HG02973 (cell line): ENCODE measurements at regions not wholly inside any gene's neighbourhood (a gene's known extent, or its start where the extent isn't known, plus 50 kb on each side); places are given as distances from the start of the nearest gene placed in this dataset.
"Not testable (repeated sequence)": the region's sequence is repeated elsewhere in the genome, so short reads cannot be mapped to it uniquely, and the experiment has no call there.

Experiments used
- ATAC-seq: cut with Tn5 transposase; IDR thresholded peaks from one replicate; pipeline ENCODE4 v1.9.1; 2021; ENCODE audit warnings: moderate library complexity; ENCODE audit not compliant: unreplicated experiment

DNA sequence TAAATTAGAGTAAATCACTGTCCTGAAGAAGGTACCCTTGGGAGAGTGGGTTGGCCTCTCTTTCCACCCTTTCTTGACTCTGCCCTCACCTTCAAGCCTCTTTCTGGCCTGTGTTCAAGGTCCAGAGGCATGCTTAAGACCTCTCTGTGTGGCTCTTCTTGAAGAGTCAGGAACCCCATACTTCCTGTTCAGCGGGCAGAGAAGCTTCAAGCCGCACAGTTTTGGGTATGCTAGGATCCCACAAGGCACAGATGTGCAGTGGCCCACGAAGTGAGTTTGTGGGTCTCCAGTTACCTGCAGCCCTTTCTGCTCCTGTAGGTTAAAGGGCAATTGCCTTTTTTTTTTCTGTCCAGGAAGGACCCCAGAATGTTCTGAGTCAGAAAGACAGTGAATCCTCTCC lies 113.7 kb downstream of the PPIAL4A start:
- not testable (repeated sequence) for ATAC-seq

DNA sequence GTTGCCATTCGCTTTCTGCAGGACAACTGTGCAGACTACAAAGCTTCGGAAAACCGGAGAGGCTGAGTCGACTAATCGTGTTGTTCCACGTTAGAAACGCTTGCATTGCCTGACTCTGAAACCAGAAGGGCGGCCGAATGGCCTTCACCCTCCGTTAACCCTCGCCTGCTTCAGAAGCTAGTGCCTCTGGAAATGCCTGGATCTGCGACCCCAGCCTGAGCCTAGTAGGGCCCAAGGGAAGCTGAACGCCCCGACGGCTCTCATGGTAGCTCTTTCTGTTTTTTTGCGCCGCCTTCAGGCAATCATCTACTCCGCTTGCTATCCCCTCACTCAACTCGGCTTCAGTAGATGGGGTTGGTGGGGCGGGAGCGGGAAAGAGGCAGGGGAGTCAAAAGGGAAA lies 117.3 kb downstream of the PPIAL4A start:
- ATAC-seq: not testable (repeated sequence)

DNA sequence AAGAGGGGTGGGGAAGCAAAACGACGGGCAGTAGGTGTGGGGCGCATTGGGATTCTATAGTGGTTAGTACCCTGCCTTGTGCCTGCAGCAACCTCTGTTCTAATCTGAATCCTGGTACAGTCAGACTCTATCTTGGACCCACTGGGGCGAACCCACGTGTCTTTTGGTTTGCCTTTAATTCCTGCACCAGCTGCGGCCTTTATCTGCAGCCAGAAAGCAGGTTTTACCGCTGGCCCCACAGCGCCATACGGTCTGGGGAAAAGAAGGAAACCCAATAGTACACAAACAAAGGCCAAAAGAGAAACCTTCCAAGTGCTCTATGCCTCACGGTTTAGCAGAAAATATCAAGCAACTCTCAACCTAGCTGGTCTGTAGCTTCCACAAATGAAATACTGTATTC lies 118.2 kb downstream of the PPIAL4A start:
- ATAC-seq: not testable (repeated sequence)

DNA sequence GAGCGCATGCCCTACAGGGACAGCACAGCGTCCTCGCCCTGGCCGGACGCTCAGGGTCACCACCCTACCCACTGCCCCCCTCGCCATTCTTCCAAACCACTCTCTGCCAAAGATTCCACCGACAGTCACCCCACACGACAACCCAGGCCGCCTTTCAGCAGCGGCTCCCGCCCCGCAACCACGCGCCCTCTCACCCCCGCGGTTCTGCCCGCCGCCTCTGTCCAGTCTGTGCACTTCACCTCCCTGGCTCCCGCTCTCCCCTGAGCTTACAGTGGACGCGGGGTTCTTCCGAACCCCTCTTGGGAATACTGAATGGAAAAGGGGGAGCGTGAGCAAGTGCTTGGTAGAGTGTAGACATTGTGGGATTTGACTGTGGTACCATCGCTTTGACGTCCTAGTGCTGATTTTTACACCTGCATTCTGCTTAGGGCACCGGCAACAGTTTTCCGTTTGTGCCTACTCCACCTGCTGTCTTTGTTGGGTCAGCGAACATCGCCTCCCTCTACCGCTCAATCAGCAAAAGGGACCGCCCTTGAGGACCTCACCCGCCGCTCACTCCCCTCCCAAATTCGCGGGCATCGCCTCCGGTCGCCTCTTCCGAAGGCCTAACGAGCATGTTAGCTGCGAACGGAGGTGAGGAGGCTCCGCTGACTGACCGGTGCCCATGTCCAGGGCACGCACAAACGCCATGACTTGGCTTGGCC lies 119.1 kb downstream of the PPIAL4A start:
- ATAC-seq: not testable (repeated sequence)

DNA sequence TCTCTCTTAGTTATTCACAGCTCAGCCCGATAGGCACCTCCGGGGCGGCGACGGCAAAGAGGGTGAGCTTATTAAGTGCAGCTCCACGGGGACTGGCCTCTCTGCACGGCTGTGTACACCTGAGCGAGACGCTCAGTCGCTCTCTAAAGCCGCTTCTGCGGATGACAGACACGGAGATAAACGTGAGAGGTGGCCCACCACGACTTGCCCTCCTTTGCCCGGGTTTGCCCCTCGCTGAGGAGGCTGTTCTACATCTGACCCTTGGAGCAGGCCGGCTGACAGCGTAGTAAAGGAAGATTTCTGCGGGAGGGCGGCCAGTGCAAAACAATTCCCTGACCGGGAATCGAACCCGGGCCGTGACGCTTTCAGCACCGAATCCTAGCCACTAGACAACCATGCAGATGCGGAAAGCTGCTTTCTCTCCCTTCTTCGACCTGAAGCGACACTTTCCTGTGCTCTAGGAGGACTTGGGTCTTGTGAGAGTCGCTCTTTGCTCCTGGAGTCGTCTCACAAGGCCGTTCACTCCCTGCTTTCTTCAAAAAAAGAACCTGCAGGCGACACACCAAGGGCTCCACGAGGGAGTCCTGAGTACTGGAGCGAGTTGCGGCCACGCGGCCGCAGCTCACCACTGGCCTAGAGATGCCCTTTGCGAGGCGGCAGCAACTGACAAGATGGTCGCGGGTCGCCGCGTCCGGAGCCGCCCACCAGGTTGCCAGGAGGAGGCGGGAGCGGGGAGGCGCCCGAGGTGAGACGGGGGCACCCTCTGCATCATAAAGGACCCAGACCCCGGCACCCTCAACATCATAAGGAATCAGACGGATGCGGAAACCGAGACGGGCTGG lies 119.9 kb downstream of the PPIAL4A start:
- ATAC-seq: not testable (repeated sequence)

DNA sequence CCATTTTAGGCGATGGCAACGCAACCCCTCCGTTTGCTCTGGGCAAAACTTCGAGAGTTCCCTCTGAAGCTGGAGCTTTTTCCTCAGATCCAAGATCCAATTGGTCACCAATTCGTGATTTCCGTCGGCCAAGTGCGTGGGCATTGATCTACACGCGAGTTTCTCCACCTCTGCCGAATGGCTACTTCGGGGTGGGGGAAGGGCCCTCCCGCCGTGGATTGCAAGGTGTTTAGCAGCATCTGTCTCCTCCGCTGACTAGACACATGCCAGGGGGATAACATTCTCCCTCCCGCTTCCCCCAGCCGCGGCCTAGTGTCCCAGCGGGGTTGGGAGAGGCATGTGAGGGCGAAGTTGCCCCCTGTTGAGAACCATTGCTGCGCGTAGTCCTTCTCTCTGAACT lies 120.6 kb downstream of the PPIAL4A start:
- not testable (repeated sequence) for ATAC-seq

DNA sequence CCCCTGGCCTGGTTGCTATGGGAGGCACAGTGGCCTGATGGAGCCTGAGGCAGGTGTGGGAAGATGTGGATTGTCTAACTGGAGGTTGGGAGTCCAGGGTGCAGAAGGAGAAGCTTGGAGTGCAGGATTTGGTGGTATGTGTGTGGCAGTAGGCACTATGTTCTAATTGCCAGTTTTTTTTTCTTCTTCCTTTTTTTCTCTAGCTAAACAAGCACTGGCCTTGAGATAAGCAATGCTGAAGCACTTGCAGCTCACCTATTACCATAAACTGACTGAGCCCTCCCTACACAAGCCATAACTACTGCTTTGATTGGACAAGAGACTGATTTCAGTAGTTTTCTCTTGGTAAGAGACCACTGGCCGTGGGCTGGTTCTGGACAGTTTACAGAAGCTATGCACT lies 123.6 kb downstream of the PPIAL4A start:
- not testable (repeated sequence) for ATAC-seq

DNA sequence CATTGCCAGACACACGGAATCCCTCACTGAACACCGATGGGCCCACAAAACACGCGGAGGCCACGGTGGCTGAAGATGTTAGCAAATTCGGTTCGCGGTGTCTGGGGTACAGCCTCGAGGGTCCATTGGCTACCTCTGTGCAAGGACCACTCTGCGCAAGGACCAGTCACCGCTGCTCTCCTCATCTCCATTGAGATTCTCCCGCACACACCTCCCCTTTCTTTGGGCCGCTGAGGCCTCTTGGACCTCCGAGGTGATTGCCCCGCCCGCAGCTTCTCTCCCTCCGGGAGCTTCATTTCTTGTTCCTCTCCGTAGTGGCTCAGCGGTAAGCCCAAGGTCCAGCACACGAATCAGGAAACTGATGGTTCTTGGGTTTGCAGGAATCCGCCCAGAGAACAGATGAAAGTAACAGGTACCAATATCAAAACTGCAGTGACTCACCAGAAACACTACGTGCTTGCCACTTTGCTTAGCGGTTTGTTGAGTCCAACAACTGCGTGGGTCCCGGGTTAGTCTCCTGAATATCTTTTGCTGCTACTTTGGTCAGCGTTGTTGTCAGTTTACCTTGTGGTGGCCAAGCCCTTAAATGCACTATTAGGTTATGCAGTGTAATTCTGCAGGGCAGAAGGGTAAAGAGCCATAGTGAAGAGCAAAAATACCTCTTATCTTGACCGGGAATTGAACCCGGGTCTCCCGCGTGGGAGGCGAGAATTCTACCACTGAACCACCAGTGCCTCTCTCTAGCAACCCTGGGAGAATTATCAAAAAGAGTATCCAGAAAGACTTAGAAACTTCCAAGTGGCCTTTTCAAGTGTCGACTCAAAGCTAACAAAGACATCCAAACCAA lies 126.8 kb downstream of the PPIAL4A start:
- ATAC-seq: peak; percentile 62

DNA sequence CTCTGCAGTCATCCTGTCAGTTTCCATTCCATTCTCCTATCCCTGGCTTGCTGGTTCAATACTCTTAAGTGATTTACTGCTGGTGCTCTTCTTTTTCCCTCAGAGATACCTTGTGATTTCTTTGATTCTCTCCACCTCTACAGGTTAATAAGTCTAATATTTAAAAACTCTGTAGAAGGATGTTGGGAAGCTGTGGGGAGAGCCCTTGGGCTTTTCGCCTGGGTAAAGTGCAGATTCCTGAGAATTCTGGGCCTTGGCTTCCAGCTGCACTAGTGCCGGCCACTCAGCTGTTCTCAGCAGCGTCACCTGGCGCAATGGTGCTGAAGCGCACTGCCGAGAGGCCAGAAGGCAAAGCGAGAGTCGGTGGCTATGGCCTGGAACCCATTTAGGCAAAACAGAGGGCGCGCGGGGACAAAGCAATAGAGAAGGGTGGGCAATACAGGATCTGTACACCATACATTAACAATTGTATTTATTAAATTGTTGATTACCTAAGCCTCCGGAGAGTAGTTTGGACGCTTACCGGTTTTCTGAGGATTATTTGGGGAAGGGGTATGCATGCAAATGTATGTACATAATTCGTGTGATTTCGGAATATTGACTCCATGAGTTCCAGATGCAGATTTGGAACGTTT lies 130.3 kb downstream of the PPIAL4A start:
- not testable (repeated sequence) for ATAC-seq

DNA sequence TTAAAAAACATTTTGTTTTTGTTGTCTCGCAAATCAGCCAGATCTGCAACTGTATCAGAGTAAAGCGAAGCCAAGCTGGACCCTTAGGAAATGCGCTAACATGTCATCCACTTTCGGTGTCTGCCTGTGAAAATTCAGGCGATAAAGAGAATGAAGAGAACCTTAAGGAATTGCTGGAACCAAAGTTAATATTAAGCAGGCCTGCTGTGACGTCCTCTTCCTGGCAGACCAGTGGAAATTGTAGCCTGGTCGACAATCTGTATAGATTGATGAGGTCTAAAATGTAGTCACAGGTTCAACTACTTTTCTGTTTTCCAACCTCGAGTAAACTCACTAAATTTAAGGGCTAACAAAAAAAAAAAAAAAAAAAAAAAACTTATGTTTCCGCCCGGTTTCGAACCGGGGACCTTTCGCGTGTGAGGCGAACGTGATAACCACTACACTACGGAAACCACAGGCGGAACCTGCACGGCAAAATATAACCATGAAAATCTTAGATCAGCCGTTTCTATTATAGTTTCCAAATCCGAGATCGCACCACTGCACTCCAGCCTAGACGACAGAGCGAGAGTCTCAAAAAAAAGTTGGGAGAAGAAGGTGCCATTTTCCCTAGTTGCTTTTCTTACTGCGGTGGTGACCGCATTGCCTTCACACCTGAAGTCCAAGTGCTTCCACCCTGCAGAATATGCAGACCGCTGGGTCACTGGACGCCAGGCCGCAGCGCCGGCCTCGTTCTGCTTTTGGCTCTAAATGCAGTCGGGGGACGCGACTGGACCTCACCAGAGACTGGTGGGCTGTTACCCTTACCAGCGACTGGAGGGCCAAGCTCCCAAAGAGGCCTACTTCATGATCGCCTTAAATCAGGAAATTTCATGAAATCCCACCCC lies 131.0 kb downstream of the PPIAL4A start:
- ATAC-seq: not testable (repeated sequence)

DNA sequence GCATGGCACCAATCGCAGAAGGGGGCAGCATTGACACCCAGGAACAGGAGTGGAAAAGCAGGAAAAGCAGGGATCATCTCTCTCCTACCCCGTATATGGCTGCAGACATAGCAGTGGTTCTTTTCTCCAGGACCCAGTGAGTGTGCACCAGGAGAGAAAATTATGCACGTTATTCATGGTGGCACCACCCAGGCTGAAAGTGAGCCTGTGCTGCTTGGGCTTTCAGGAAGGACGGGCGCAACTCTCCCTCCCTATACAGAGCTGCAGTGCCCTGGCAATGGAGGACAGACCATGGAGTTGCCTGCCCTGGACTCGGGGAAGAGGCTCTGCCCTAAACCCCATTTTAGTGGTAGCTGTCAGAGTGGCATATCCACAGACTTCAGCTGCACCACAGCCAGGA lies 132.1 kb downstream of the PPIAL4A start:
- ATAC-seq: not testable (repeated sequence)

DNA sequence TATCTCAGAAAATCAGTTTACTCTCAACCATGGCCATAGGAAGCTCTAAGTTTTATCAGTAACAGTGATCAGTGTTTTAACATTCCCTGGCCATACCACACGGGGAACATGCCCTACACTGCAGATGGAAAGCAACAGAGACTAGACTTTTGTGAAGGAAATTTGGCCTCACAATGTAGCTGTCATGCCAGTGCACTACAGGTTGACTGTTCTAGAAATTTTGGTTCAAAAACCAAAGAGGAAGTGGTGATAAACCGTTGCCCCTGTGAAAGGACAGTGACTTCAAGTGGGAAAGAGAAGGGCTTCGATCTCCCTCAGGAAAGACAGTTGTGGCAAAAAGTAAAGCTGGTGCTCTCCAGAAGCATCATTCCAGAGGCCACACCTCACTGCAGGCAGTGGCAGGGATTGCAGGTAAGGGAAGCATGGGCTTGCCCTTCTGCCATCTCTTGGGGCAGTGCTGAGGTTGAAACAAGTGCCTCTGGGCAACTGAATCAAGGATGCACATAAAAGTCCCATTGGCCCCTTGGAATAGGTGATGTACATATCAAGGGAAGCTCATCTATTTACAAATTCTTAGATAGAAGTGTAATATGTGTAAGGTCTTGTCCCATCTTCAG lies 143.4 kb downstream of the PPIAL4A start:
- ATAC-seq: not testable (repeated sequence)

DNA sequence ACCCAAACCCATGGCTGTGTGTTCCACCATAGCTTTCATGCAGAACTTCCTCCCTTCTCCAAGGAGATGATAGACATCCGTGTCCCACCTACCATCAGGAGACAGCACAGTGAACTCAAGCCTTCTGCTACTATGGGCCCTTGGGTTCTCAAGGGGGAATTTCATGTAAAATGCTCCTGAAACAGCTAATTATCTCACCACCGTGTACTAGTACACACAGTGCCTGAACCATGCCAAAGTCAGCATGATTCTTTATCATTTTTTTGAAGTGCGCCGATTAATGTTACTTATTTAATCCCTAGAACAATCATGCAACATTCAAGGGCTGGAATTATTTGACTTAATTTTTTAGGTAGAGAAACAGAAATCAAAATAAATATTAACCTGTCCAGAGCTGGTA lies 147.2 kb downstream of the PPIAL4A start:
- ATAC-seq: not testable (repeated sequence)

DNA sequence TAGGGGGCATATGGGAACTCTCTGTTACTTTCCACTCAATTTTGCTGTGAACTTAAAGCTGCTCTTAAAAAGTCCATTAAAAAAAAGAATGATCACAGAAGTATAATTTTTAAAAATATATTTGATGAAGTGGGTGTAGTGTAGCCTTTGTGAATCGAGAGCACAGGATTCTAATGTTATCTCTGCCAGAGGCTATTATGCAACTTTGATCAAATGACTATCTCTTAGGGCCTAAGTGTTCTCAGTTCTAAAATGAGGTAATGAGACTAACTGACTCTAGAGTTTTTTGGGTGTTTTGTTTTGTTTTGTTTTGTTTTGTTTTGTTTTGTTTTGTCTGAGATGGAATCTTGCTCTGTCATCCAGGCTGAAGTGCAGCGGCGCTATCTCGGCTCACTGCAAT lies 143.2 kb downstream of the FAM72B start:
- not testable (repeated sequence) for ATAC-seq

DNA sequence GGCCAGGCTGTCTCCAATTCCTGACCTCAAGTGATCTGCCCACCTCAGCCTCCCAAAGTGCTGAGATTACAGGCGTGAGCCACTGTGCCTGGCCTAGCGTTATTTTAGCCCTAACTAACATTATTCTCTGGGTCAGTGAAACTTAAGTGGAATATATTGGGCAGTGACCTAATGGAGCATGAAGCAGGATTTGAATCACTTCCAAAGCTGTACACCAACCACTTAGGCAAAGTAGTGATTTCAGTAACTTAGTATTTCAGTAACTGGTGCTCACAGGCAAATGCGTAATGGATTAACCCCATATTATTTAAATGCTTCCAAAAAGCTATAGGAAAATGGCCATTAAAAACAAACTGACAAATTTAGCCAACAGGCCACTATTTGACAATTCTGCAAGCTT lies 142.6 kb downstream of the FAM72B start:
- not testable (repeated sequence) for ATAC-seq

DNA sequence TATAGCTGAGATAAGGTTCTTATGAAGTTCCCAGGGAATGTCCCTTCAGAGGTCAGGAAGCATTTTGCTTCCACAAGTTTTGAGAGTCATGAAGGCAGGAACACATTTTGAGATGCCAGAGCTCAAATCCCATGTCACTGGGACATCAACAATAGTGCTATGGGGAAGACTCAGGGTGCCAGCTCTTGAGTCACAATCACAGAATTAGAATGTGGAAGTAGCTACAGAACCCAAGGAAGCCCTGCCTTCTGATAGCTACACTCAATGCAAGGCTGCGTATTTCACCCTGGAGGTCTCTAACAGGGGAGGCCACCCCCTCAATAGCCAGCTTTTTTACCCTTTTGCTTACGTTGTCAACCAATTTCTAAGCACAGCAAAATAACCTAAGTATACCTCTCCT lies 141.3 kb downstream of the FAM72B start:
- ATAC-seq: not testable (repeated sequence)

DNA sequence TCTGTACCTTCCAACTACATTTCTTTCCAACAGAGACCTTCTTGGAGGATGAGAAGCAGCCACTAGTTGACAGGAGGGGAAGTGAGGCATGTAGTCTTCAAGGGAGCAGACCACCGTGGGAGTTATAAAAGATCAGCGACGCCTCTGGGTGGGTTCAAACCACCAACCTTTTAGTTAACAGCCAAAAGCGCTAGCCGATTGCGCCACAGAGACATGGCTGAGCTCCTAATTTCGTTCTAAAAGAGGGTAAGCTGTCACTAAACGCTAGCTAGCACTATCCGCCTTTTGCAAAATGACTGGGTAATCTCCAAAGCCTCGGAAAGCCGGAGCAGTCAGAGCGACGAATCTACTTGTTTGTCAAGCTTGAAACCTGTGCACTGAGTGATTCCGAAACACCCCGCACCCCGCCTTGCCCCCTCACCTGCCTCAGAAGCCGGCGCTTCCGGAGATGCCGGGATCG lies 135.8 kb downstream of the FAM72B start:
- ATAC-seq: not testable (repeated sequence)

DNA sequence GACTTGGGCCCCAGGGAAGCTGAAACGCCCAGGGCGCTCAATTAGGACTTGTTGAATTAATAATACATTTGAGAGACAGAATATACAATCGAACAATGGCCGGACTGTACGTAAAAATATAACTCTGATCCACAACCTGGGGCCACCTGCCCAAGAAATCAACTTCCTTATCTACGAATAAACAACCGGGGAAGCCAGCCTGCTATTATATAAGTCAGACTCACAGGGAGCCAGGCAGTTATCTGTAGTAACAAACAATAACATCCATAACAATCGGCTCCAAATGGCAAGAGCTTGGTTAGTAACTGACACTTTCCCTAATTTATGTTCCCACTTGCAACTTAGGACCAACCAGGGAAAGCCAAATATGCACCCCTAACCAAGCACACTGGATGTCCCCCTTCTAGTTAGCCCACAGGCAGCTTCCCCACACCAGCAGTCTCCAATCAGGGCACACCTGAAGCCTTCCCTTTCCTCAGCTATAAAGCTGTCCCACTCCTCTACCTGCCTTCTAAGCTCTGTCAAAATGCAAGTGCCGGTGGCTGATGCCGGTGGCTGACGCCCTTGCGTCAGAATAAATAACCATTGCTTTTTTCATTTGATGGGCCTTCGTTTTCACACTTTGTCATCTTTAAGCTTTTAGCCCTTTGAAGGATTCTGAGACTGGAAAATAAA lies 135.2 kb downstream of the FAM72B start:
- not testable (repeated sequence) for ATAC-seq

DNA sequence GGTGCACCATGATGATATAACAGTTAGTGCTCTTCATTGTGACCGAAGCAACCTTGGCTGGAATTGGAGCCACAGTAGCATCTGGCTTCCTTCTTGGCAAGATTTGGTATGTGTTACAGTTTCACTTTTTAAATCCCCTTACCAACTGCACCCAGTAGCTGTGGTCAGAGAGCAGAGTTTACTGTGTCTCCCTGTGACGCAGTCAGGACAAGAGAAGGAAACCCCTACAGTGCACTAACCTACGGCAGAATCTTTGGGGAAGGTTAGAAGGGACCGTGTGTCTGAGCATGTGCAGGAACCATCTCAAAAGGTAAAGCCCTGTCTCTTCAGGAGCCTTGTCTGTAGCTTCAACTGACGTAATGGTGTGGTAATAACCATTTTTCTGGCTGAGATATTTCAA lies 134.0 kb downstream of the FAM72B start:
- not testable (repeated sequence) for ATAC-seq
